K562 (cell line): ENCODE measurements at regions not wholly inside any gene's neighbourhood (a gene's known extent, or its start where the extent isn't known, plus 50 kb on each side); places are given as distances from the start of the nearest gene placed in this dataset.

Source experiments
- ATAC-seq: fragments of 200-7000 bp; cut with Tn5 transposase; 3 replicates; pipeline ENCODE4 v1.9.1; 2020; ENCODE audit warnings: moderate library complexity
- BruUV-seq: library from RNA; stranded (reverse); fragments of 400-500 nt; replicated peaks from 2 replicates; lab custom pipeline; 2021; lab: Mats Ljungman, UMichigan
- CTCF ChIA-PET: fragments of 300-600 bp; formaldehyde crosslinking; extraction: SDS; loops from one replicate; lab custom pipeline; 2021; ENCODE audit warnings: low intra/inter-chr PET ratio; lab: Yijun Ruan, JAX
- POLR2A ChIA-PET: fragments of 300-600, 350-650 bp; sonication (Branson Sonifier 250); formaldehyde crosslinking; extraction: SDS; loops from one replicate; lab custom pipeline; 2021; ENCODE audit warnings: antibody characterized with exemption, inconsistent platforms; lab: Yijun Ruan, JAX
- DNase-seq, 4 experiments: peaks; one replicate each; pipeline versions ENCODE4 v3.0.0 to v3.0.0-alpha.2; 2011 to 2018; ENCODE audit warnings: low spot score in 3 of 4, mixed read lengths in 3 of 4; ENCODE audit errors: extremely low read depth in 1 of 4
- FAIRE-seq: peaks from 2 replicates; lab custom pipeline; 2011; peaks lifted over from hg19 to GRCh38; lab: Jason Lieb, UNC
- H2AFZ ChIP-seq: 2 replicates; pipeline ENCODE4 v1.6.0; 2011; ENCODE audit warnings: low read depth, low read length, control low read depth, inconsistent platforms
- H3K27ac ChIP-seq: fragments of 200-600 bp; 3 replicates; pipeline ENCODE4 v1.8.0; 2011; ENCODE audit warnings: low read depth, mild to moderate bottlenecking, control low read depth, inconsistent platforms, low read length, moderate library complexity, mixed read lengths; ENCODE audit errors: extremely low read depth
- H3K27me3 ChIP-seq, 2 experiments: fragments of 300-600 bp in 1 of 2; 2 replicates in 1 of 2; 3 replicates in 1 of 2; pipeline versions ENCODE4 v1.6.0 to v1.8.0; 2011; ENCODE audit warnings: inconsistent platforms in 2 of 2, low read length in 2 of 2, mild to moderate bottlenecking in 1 of 2, mixed read lengths in 1 of 2, moderate library complexity in 1 of 2; ENCODE audit not compliant: control insufficient read depth in 2 of 2, insufficient read depth in 2 of 2
- H3K36me3 ChIP-seq: fragments of 300-600 bp; 3 replicates; pipeline ENCODE4 v1.8.0; 2011; ENCODE audit warnings: mild to moderate bottlenecking, low read length, inconsistent platforms; ENCODE audit not compliant: control insufficient read depth, insufficient read depth
- H3K4me1 ChIP-seq, 2 experiments: fragments of 200-600 bp in 1 of 2; replicated peaks in 1 of 2; 2 replicates in 1 of 2; 3 replicates in 1 of 2; pipeline versions ENCODE4 v1.5.1 to v1.8.0; 2011; ENCODE audit warnings: inconsistent platforms in 2 of 2, low read length in 2 of 2, mild to moderate bottlenecking in 1 of 2, mixed read lengths in 1 of 2, moderate library complexity in 1 of 2; ENCODE audit not compliant: control insufficient read depth in 2 of 2, insufficient read depth in 2 of 2
- H3K4me2 ChIP-seq: 2 replicates; pipeline ENCODE4 v1.6.1; 2011; ENCODE audit warnings: low read length, control low read depth, inconsistent platforms, mixed read lengths; ENCODE audit not compliant: insufficient read depth
- H3K4me3 ChIP-seq: fragments of 200-600 bp; sonication (generic), shearing (Covaris generic); 2 replicates; pipeline ENCODE4 v1.5.1; 2016; ENCODE audit warnings: control low read depth, inconsistent platforms
- H3K79me2 ChIP-seq: fragments of 200-600 bp; 3 replicates; pipeline ENCODE4 v1.8.0; 2011; ENCODE audit warnings: low read length, inconsistent platforms; ENCODE audit not compliant: control insufficient read depth, insufficient read depth
- H3K9ac ChIP-seq, 2 experiments: 2 replicates each; pipeline versions ENCODE4 v1.6.0 to v1.6.1; 2011; ENCODE audit warnings: low read depth in 2 of 2, low read length in 2 of 2, control low read depth in 1 of 2, inconsistent platforms in 1 of 2, mild to moderate bottlenecking in 1 of 2, mixed read lengths in 1 of 2; ENCODE audit not compliant: insufficient read depth in 1 of 2
- H3K9me1 ChIP-seq: one replicate; pipeline ENCODE4 v1.6.0; 2011; ENCODE audit warnings: inconsistent platforms, mild to moderate bottlenecking, low read length, moderate library complexity; ENCODE audit not compliant: control insufficient read depth, insufficient read depth
- H3K9me3 ChIP-seq: replicated peaks from 2 replicates; pipeline ENCODE4 v1.5.1; 2011; ENCODE audit warnings: low read depth, low read length, inconsistent platforms; ENCODE audit not compliant: control insufficient read depth, insufficient read depth
- H4K20me1 ChIP-seq: replicated peaks from 2 replicates; pipeline ENCODE4 v1.6.1; 2011; ENCODE audit warnings: low read length, inconsistent platforms, mixed read lengths; ENCODE audit not compliant: control insufficient read depth, insufficient read depth
- BMI1 ChIP-seq: fragments of 150-350 bp; IDR thresholded peaks from 2 replicates; pipeline ENCODE4 v1.6.1; 2014; ENCODE audit warnings: low read length
- CC2D1A ChIP-seq: fragments of 450-650 bp; IDR thresholded peaks from 2 replicates; pipeline ENCODE4 v1.6.1; 2017; ENCODE audit warnings: mild to moderate bottlenecking
- TAF9B ChIP-seq: fragments of 450-650 bp; IDR thresholded peaks from 2 replicates; pipeline ENCODE4 v1.6.1; 2018; ENCODE audit warnings: mild to moderate bottlenecking; ENCODE audit not compliant: partially characterized antibody
- VEZF1 ChIP-seq: fragments of 200-800 bp; sonication (Bioruptor generic); IDR thresholded peaks from 2 replicates; pipeline ENCODE4 v1.6.1; 2017; ENCODE audit warnings: missing genetic modification characterization, missing compliant biosample characterization
- ZNF263 ChIP-seq: sonication (generic); formaldehyde crosslinking; IDR thresholded peaks from 2 replicates; pipeline ENCODE4 v1.8.0; 2022; ENCODE audit warnings: mild to moderate bottlenecking, missing genetic modification reagents, borderline replicate concordance
- ZNF316 ChIP-seq: fragments of 450-650 bp; IDR thresholded peaks from 2 replicates; pipeline ENCODE4 v1.6.1; 2016
- ZNF431 ChIP-seq: sonication (generic); formaldehyde crosslinking; IDR thresholded peaks from 2 replicates; pipeline ENCODE4 v1.8.0; 2022; ENCODE audit warnings: mild to moderate bottlenecking, missing genetic modification reagents
- WGBS: fragments of 100-300 bp; shearing (Covaris generic); methylation state at CpG from one replicate; pipeline ENCODE4 v1.1.6; 2016; ENCODE audit warnings: low coverage, mixed read lengths; ENCODE audit not compliant: insufficient coverage; ENCODE audit errors: missing lambda C conversion rate; 5-methylcytosine and 5-hydroxymethylcytosine counted together
- in situ Hi-C: fragments of 300-500 bp; cut with MboI; formaldehyde crosslinking; loops from 4 replicates; pipeline ENCODE4 v1.15.0; 2018; ENCODE audit warnings: inconsistent platforms, mixed read lengths
- intact Hi-C: fragments of 100-400 bp; cut with micrococcal nuclease; formaldehyde crosslinking; loops from 2 replicates; pipeline ENCODE4 v1.14.2; 2022
- TF ChIP-seq, protein P1 (sequence below): fragments of 250-450 bp; sonication (Bioruptor Pico); IDR thresholded peaks from 2 replicates; pipeline ENCODE4 v1.4.0; 2020; ENCODE audit warnings: mild to moderate bottlenecking, moderate library complexity

DNA sequence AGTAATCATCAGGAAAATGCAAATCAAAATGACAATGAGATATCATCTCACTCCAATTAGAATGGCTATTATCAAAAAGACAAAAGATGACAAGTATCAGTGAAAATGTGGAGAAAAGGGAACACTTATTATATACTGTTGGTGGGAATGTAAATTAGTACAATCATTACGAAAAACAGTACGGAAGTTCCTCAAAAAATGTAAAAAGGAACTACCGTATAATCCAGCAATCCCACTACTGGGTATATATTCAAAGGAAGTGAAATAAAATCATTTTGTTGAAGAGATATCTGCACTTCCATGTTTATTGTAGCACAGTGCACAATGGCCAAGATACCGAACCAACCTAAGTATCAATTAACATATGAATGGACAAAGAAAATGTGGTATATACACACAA is 52.4 kb upstream of the TEX51 start:
- Histone ChIP-seq H3K9me3 (no peaks in the 10 kb centered on the region), H3K9ac (no peak overlapping the region), H4K20me1 (no peaks in the 10 kb centered on the region), H3K27me3 (peaks cover 0 to 4% of the 10 kb centered on the region in 2 experiments; a peak in 1 of 5 replicates), H3K4me3 (no peak overlapping the region), H2AFZ (no peak overlapping the region), H3K4me1 (no peaks in the 10 kb centered on the region), H3K27ac (no peak overlapping the region), H3K36me3 (no peaks in the 10 kb centered on the region), H3K79me2 (no peaks in the 10 kb centered on the region), H3K9me1 (no peaks in the 10 kb centered on the region), H3K4me2 (no peak overlapping the region)
- CTCF ChIA-PET, result no interaction called here
- no peak for TF ChIP-seq TAF9B
- TF ChIP-seq VEZF1, result no peak
- no peak for TF ChIP-seq ZNF316
- no peak for TF ChIP-seq ZNF263 (CRISPR knock-in tag)
- TF ChIP-seq, protein P1, sequence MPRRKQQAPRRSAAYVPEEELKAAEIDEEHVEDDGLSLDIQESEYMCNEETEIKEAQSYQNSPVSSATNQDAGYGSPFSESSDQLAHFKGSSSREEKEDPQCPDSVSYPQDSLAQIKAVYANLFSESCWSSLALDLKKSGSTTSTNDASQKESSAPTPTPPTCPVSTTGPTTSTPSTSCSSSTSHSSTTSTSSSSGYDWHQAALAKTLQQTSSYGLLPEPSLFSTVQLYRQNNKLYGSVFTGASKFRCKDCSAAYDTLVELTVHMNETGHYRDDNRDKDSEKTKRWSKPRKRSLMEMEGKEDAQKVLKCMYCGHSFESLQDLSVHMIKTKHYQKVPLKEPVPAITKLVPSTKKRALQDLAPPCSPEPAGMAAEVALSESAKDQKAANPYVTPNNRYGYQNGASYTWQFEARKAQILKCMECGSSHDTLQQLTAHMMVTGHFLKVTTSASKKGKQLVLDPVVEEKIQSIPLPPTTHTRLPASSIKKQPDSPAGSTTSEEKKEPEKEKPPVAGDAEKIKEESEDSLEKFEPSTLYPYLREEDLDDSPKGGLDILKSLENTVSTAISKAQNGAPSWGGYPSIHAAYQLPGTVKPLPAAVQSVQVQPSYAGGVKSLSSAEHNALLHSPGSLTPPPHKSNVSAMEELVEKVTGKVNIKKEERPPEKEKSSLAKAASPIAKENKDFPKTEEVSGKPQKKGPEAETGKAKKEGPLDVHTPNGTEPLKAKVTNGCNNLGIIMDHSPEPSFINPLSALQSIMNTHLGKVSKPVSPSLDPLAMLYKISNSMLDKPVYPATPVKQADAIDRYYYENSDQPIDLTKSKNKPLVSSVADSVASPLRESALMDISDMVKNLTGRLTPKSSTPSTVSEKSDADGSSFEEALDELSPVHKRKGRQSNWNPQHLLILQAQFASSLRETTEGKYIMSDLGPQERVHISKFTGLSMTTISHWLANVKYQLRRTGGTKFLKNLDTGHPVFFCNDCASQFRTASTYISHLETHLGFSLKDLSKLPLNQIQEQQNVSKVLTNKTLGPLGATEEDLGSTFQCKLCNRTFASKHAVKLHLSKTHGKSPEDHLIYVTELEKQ (CRISPR knock-in tag), result no peak
- no peak for TF ChIP-seq CC2D1A
- TF ChIP-seq BMI1, result no peak
- no peak for TF ChIP-seq ZNF431
- intact Hi-C loops (no loop called here), in situ Hi-C loops (no loop called here)
- POLR2A ChIA-PET, result no interaction called here
- no TSS peak for BruUV-seq
- ATAC-seq, result no peak
- WGBS, result 6% methylated on average over 4 of the region's 4 CpGs
- no peak for FAIRE-seq
- DNase-seq, result no peak
